Ovary (tissue), 3 donors: ENCODE measurements at regions not wholly inside any gene's neighbourhood (a gene's known extent, or its start where the extent isn't known, plus 50 kb on each side); places are given as distances from the start of the nearest gene placed in this dataset.

Experiments
- CTCF ChIP-seq, 3 donors: fragments of 450-650 bp in 2 of 3; fragments of 200-600 bp in 1 of 3; IDR thresholded peaks; one replicate each; pipeline versions ENCODE4 v1.5.1 to v1.8.0; 2016 to 2022; ENCODE audit warnings: antibody characterized with exemption in 3 of 3, mild to moderate bottlenecking in 1 of 3
- POLR2A ChIP-seq: fragments of 450-650 bp; IDR thresholded peaks from one replicate; pipeline ENCODE4 v1.6.1; 2017; ENCODE audit warnings: antibody characterized with exemption, mild to moderate bottlenecking, moderate library complexity
- donor health status: DM: no; HTN: no; CAD: no.

- TF ChIP-seq POLR2A, result no peak
- TF ChIP-seq CTCF (IDR thresholded peaks at IDR 0.05), result no peak
Measured at GRCh38 chr12:13591488-13591887, 389.9 kb downstream of the GRIN2B start.
